Progenitor cell of endocrine pancreas (in vitro differentiated cells): ENCODE measurements at regions not wholly inside any gene's neighbourhood (a gene's known extent, or its start where the extent isn't known, plus 50 kb on each side); places are given as distances from the start of the nearest gene placed in this dataset.

Experiments used
- DNase-seq: peaks from one replicate; pipeline ENCODE4 v3.0.0; 2021; ENCODE audit warnings: low spot score; ENCODE audit not compliant: unreplicated experiment
- H3K27ac Mint-ChIP-seq: 2 replicates; pipeline ENCODE4 v1.8.0; 2021; ENCODE audit warnings: mild to moderate bottlenecking, moderate library complexity, mixed read lengths
- H3K27me3 Mint-ChIP-seq: 2 replicates; pipeline ENCODE4 v1.8.0; 2021; ENCODE audit warnings: mixed read lengths
- H3K36me3 Mint-ChIP-seq: 2 replicates; pipeline ENCODE4 v1.8.0; 2022; ENCODE audit warnings: mixed read lengths; ENCODE audit not compliant: insufficient read depth
- H3K4me1 Mint-ChIP-seq: 2 replicates; pipeline ENCODE4 v1.8.0; 2021; ENCODE audit warnings: low read depth, mixed read lengths
- H3K4me3 Mint-ChIP-seq: 2 replicates; pipeline ENCODE4 v1.8.0; 2021; ENCODE audit warnings: low read depth, mild to moderate bottlenecking, moderate library complexity, mixed read lengths
- H3K9me3 Mint-ChIP-seq: 2 replicates; pipeline ENCODE4 v1.8.0; 2021; ENCODE audit warnings: low read depth, mixed read lengths
- TF ChIP-seq, protein P1 (sequence below): fragments of 200-600 bp; sonication (generic); IDR thresholded peaks from one replicate; pipeline ENCODE4 v1.5.0; 2021; ENCODE audit warnings: antibody characterized with exemption, mild to moderate bottlenecking; ENCODE audit not compliant: unreplicated experiment

DNA sequence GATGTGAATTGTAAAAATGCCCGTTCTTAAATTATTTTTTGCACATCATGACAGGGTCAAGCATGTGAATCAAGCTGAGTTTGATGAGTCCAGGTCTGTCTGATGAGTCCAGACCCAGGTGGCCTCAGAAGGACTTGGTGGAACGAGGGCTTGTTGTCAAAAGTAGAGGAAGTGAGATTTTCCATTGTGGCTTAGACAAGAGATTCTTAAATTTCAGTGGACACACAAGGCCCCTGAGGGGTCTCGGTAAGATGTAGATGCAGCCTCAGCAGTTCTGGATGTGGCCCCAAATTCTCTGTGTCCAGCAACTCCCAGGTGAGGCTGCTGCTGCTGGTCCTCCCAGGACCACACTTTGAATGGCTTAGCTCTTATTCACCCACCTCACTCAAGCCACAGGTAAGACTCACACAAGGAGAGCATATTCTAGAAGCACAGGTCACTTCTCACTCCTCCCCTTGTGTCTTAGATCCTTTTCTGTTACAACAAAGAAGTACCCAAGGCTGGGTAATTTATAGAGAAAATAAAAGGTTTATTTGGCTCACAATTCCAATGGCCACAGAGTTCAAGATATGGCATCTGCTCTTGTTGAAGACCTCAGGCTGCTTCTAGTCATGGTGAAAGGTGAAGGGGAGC, 98.8 kb downstream of the GGTLC2 start:
- Mint-ChIP-seq H3K4me1 (no peaks in the 10 kb centered on the region), H3K9me3 (no peaks in the 10 kb centered on the region), H3K36me3 (no peaks in the 10 kb centered on the region), H3K27ac (no peak overlapping the region), H3K27me3 (peaks cover 73% of the 10 kb centered on the region), H3K4me3 (no peak overlapping the region)
- TF ChIP-seq, protein P1, sequence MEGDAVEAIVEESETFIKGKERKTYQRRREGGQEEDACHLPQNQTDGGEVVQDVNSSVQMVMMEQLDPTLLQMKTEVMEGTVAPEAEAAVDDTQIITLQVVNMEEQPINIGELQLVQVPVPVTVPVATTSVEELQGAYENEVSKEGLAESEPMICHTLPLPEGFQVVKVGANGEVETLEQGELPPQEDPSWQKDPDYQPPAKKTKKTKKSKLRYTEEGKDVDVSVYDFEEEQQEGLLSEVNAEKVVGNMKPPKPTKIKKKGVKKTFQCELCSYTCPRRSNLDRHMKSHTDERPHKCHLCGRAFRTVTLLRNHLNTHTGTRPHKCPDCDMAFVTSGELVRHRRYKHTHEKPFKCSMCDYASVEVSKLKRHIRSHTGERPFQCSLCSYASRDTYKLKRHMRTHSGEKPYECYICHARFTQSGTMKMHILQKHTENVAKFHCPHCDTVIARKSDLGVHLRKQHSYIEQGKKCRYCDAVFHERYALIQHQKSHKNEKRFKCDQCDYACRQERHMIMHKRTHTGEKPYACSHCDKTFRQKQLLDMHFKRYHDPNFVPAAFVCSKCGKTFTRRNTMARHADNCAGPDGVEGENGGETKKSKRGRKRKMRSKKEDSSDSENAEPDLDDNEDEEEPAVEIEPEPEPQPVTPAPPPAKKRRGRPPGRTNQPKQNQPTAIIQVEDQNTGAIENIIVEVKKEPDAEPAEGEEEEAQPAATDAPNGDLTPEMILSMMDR: no peak
- DNase-seq: no peak

DNA sequence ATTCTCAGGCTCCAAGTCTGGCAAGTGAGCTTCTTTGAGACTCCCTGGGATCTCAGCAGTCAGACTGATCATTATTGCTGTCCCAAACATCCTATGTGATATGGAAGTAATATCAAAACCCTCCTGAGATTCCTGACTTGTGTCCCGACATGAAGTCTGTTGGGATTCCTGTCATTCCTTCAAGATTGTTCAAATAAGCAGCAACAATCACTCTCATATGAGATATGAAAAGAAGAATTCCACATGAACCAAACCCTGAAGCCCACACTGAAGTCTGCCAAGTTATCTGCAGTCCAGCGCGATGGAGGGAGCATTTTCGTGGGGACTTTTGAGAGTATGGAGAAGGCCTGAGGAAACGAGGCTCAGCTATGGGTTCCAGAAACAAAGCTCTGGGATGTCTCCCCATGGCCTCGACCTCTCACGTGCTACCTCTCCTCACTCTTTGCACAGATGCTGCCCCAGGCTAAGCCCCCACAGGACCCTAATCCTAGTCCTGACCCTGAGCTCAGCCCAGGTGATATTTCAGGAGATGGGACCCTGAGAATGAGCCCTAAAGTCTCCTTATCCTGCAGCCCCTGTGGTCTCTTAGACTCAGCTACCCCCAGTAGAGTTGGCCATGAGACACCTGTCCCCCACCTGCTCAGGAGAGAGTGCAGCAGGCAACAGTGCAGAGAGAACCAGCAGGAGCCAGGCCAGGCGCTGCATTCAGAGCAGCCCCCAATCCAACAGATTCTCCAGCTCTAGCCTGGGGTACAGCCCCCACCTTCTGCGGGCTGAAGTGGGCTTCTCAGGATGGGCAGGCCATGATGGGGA, 100.2 kb downstream of the GGTLC2 start:
- Mint-ChIP-seq H3K4me1 (no peaks in the 10 kb centered on the region), H3K27me3 (peaks cover 61% of the 10 kb centered on the region), H3K9me3 (no peaks in the 10 kb centered on the region), H3K27ac (no peak overlapping the region), H3K36me3 (no peaks in the 10 kb centered on the region), H3K4me3 (no peak overlapping the region)
- TF ChIP-seq, protein P1: no peak
- DNase-seq: no peak

DNA sequence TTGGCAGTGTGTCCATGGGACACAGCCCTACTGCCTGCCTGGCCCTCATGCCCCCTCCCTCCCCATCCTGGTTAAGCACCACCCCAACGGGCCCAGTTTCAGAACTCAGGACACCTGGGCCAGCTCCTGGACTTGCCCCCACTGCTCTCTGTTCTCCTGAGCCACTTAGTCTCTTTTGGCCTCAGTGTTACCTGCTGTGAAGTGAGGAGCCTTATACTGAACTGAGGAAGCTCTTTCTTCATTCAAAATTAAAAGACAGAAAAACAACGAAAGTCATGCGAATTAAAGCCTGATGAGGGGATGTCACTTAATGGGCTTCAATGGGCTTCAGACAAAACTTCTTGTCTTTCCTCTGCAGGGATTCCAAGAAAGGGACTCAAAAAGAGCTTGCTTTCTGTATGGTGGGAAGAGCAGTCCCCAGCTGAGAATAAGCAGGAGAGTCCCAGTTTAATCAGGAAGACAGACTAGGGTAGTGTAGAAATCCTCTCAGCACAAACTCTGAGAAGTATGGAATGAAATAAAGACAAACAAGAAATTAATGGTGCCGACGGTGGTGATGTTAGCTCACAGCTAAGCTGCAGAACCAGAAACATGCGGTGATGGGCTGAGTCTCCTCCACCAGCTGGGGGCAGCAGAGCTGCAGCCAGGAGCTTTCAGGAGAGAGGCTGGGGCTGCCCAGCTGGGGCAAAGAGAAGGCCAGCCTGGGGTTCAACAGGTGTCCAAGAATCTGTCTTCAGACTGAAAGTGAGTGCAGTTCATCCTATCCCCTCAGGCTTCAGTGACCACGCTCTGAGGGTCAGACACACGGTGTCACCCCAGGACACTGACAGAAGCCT, 101.0 kb downstream of the GGTLC2 start:
- no peaks in the 10 kb centered on the region for H3K9me3 Mint-ChIP-seq
- peaks cover 56% of the 10 kb centered on the region for H3K27me3 Mint-ChIP-seq
- DNase-seq: peak; percentile 48
- no peaks in the 10 kb centered on the region for H3K36me3 Mint-ChIP-seq
- no peak overlapping the region for H3K4me3 Mint-ChIP-seq
- TF ChIP-seq, protein P1: peak; percentile 82
- no peaks in the 10 kb centered on the region for H3K4me1 Mint-ChIP-seq
- H3K27ac Mint-ChIP-seq: no peak overlapping the region

DNA sequence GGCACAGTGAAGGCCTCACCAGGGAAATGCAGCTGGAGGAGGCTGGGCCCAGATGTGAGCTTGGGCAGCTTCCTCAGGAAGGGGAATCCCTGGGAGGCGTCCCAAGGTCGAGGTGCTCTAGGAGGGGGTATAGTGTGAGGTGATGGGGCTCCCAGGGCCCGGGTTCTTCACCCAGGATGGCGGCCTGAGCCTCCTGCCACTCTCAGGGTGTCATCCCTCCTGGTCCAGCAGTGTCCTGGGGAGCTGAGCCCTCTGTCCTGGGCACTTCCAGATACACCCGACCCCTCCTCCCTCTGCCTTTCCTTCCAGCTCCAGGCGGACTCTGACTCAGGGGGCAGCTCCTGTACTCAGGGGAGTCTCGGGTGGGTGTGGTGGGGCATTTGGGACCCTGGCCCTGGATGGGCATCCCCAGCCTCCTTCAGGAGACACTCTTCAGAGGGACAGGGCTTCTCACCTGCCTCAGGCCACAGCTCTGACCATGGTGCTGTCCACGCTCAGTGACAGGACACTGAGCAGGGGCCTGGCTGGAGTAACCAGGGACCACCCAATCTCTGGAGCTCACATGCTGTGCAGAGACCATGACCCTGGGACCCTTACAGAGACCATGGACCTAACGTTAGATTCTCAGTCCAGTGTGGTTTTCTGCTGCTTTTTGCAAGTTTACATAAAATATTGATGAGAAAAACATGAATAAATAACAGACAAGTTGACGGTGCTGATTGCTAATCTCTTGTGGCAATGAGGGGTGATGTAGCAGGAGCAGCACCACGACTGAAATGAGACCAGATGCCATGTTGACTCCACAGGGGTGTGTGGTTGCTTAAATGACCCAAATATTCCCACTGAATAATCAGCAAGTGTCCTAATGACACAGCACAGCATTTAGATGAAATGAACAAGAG, 101.9 kb downstream of the GGTLC2 start:
- H3K4me1 Mint-ChIP-seq: no peaks in the 10 kb centered on the region
- no peak overlapping the region for H3K4me3 Mint-ChIP-seq
- TF ChIP-seq, protein P1: no peak
- no peak for DNase-seq
- no peaks in the 10 kb centered on the region for H3K9me3 Mint-ChIP-seq
- H3K36me3 Mint-ChIP-seq: no peaks in the 10 kb centered on the region
- no peak overlapping the region for H3K27ac Mint-ChIP-seq
- H3K27me3 Mint-ChIP-seq: peaks cover 47% of the 10 kb centered on the region
